HG02840 (cell line): ENCODE measurements at regions not wholly inside any gene's neighbourhood (a gene's known extent, or its start where the extent isn't known, plus 50 kb on each side); places are given as distances from the start of the nearest gene placed in this dataset.

Experiments
- ATAC-seq: cut with Tn5 transposase; IDR thresholded peaks from one replicate; pipeline ENCODE4 v1.9.1; 2021; ENCODE audit warnings: mild to moderate bottlenecking, moderate library complexity, moderate number of reproducible peaks; ENCODE audit not compliant: unreplicated experiment, low FRiP score

DNA sequence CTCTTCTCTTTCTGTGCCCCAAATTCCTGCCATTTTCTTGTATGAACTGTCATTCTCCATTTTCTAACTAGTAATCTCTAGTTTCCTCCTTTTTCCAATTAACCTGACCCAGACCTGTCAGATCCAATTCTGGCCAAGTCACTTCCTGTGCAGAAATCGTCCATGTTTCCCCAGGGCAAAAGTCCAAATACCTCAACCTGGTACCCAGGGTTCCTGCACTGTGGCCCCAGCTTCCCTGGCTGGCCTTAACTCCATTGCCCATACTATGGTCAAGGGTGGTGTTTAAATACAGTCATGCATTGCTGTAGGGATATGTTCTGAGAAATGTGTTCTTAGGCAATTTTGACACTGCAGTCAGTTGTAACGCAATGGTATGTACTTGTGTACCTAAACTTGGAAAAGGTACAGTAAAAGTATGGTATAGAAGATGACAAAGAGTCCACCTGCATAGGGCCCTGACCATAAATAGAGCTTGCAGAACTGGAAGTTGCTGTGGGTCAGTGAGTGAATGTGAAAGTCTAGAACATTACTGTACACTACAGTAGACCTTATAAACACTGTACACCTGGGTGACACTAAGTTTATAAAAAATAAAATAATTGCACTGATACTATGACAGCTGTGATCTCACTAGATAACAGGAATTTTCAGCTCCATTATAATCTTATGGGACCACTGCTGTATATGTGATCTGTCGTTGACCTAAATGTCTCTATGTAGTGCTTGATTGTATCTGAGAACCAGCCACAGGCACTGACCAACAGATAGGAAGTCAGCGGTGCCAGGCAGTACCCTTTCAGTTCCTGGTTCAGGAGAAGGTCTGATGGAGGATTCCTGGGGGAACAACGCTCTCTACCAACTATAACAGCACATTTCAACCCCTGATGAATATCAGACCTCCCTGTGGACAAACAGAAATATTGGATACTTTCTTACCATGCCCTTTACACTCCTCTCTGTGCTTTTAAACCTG, 336.1 kb upstream of the PROK2 start:
- ATAC-seq: peak; percentile 61

DNA sequence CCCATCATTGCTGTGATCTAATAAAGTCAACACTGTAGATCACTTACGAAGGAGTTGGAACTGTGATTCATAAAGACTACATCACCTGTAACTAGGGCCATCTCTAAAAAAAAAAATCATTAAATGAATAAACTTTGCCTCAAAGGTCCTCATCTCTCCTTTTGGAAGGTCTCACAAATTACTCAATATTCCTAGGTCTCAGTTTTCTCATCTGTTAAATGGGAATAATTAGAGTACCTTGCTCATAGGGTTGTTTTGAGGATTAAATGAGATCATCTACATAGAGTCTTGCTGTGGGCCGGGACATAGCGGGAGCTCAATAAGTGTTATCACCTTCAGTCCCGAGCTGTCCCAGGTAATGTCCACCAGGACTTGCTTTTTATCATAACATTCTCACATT, 335.1 kb upstream of the PROK2 start:
- no peak for ATAC-seq

DNA sequence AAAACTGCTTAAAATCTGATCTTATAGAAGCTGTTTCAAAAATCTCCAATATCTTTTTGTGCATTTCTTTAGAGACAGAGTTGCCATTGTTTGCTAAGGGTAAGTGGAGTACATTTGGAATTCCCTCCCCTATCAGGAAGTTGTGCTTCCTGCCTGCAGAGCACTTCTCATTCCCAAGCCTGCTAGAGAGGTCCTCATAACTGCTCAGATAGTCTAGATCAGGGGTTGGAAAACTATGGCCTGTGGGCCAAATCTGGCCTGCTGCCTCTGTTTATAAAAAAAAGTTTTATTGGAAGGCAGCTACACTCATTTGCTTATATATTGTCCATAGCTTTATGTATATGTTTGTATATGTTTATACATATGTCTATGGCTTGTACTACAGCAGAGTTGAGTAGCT, 333.7 kb upstream of the PROK2 start:
- no peak for ATAC-seq

DNA sequence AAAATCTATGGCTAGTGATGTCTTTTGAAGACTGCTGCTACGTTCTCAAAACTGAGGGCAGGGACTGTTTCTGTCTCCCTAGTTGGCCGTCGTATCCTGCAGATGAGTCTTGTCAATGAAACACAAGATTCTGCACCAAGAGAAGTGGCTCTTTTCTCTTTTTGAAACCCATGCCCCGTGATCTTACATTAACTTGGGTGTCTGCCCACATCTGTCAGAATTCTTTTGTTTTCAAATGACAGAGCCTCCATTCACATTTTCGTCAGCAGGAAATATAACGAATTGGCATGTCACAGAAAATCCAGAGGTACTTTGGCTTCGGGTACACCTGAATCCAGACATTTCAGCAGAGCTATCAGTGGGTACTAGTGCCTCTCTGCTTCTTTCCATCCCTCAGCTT, 331.3 kb upstream of the PROK2 start:
- no peak for ATAC-seq

DNA sequence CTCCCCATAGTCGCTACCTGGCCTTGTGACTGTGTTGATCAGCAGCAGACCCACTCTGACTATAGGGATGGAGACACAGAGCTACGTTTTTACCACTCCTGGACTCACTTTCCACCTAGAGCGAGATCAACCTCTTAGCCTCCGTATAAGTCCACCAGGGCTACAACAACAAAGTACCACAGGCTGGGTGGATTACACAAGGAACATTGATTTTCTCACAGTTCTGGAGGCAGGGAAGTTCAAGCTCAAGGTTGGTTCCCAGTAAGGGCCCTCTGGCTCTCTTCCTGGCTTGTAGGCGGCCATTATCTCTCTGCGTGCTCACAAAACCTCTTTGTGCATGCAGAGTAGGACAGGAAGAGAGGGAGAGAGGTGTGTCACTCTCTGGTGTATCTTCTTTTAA, 330.4 kb upstream of the PROK2 start:
- no peak for ATAC-seq

DNA sequence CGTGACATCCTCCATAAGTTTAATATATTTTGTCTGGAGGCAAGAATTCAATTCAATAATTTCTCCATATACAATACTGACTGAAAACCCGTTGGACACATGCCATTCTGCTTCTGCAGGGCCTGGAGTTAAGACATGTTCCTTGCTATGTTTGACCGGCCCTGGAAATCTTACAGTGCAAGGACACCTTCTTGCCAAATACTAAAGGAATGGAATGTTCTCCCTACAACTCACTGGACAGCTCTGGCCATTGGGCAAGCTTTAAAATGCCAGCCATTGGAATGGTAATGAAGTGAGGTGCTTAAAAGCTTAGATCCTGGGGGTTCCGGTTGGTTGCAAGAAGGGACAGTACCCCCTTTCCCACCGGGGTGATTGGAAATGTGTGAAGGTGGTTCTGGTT, 329.8 kb upstream of the PROK2 start:
- no peak for ATAC-seq

DNA sequence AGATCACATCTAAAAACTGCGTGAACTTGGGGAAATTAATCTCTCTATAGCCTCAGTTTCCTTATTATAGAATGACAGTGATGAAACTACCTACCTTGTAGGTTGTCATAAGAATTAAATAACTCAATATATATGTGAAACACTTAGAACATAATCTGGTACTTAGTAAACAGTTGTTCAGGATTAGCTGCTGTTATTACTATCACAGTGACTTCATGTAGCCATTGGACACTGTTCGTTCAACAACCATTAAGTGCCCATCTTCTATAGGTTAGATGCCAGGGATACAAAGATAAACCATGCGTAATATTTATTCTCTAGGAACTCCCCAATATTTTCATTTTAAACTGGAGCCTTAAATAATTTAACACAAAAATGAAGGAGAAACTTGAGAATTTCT, 329.0 kb upstream of the PROK2 start:
- no peak for ATAC-seq

DNA sequence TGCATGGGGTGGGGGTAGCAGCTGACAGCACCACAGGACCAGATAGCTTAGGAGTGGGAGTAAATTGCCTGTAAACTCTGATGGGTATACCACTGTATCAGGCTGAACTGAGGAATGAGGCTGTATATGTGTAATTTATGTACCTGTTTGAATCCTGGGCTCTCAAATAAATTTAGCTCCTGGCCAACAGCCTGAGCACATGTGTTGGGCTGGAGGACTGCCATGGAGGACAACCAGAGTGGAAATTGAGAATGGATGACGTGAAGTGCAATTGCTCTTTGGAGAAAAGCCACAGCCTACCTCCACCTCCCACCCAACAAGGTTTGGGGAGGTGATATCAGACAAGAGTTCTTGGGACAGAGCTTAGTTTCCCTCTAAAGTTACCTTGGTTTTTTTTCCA, 328.6 kb upstream of the PROK2 start:
- ATAC-seq: no peak

DNA sequence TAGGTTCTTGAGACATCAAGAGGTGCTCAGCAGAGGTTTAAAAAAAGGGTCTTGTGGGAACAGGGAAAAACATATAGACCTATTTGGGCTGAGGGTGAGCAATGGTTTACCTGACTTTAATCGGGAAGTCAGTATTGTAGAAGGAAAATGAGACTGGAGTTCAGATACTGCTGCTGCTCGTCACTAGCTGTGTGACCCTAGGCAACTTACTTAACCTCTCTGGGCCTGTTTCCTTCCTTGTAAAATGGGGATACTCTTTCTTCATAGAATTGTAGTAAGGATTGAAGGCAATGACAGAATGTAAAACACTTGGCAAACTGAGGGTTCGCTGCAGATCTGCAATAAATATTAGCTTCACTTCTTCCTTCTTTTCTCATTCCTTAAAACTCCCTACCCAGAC, 327.5 kb upstream of the PROK2 start:
- no peak for ATAC-seq

DNA sequence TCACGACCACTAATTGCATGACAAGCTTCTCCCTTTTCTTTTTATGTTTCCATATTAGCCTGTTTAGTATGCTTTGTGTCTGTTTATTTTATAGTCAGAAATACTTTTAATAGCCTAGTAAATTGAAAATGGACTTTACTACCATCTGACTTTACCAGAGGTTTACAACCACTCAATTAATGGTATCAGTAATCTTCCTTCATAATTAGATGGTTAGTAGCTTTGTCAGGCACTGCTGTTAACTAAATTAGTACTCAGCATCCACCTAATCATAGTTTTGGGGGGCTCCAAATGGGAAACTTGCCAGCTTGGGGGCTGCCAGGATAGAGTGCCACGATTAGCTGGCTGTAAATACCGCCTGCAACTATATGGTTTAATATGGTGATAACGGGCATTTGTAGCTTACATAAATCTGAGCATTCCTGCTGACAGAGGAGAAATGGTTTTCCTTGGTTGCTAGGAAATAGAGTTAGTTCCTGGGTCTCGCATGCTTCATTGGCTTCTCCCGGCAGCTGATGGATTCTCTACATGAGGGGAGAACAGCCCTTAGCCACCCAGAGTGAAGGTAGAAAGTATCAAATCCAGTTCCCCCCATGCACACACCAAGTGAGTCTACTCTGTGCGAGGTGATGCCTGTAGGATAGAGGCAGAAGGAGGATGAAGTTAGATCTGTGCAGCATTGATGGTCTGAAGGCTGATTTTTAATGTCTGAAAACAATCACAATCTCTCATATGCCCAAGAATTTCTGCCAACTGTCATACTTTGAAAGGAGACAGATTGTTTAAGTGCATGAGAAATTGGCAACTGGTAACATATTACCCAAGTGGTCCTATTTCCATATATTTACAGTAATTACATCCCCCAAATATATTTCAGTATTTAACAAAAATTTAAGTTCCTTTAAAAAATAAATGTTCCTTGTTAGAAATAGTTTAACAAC, 326.6 kb upstream of the PROK2 start:
- ATAC-seq: no peak

DNA sequence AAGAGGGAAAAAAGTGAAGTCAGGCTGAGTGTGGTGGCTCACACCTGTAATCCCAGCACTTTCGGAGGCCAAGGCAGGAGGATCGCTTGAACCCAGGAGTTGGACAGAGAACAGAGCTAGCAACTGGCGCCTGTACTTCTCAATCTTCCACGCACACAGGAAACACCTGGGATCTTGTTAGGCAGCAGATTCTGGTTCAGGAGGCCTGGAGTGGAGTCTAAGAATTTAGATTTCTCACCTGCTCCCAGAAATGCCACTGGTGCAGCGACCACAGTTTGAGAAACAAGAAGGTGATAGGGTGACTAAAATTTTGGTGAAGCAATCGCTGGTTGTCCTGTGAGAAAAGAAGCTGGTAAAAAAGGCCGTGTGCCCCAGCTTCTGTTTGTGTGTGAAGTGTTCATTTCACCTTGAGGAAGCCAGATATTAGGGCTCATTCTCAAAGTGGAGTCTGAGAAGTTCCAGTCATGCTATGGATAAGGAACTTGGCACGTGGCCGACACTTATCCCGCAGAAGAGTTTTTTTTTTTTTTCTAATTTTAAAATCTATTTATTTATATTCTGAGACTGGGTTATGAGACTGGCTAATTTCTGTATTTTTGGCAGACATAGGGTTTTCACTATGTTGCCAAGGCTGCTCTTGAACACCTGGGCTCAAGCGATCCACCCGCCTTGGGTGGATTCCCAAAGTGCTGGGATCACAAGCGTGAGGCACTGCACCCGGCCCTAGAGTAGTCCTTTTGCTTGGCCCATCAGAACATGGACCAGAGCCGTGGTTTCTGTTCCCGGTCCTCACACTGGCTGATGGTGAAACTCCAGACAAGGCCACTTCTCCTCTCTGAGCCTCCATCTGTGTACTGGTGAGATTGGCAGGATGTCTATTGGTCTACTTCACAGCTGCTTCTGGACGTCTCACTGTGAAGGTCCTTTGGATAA, 324.6 kb upstream of the PROK2 start:
- ATAC-seq: no peak

DNA sequence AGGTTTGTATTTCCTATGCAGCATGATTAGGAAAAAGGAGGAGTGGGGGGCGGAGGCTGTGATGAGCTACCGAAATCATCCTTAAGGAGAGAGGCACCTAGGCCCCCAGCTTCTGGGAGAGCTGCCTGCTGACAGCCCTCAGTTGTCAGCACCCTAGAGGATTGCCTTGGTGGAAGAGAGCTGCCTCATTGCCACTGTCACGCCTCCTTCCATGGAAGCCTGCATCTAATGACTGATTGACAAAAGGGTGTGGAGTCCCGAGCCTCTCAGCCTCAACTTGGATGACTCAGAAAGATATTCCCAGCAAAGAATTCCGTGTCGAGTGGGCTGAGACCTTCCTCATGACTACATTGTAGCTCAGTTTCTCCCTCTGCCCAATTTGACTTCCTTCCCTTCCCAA, 320.4 kb upstream of the PROK2 start:
- ATAC-seq: no peak

DNA sequence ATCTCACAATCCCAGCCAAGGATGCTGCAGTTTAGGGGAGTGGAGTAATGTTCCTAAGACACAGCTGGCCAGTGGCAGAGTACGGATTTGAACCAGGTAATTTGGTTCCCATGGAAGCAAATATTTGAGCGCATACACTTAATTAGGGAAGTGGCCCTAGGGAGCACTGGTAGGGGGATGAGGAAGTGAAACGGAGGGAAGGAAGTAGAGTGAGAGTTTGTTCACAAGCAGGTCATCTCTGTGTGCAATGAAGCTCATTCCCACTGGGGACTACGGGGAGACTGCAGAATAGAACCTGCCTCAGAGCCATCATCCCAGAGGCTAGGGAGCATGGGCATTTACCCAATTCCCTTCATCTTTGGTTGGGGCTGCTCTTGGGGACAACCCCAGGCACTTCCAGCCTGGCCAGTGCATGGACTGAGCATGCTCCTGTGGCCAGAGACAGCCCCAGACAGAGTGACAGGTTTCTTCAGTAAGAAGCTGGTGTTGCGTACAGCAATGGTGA, 317.2 kb upstream of the PROK2 start:
- ATAC-seq: peak; percentile 58

DNA sequence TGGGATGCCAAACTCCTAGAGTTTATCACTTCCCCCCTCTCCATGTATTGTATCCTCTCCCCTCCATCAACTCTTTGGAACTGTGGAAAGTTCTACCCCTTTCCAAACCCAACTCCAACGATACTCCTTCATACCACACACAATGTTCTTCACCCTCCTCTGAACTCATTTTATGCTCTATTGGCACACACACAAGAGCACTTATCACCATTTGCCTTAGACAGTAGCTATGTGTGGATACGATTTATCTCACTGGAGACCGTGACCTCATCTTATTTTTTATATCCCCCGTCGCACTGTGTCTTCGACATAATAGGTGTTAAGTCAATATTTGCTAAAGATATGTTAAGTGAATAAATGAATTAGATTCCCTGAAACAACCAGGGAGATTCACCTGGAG, 316.5 kb upstream of the PROK2 start:
- no peak for ATAC-seq

DNA sequence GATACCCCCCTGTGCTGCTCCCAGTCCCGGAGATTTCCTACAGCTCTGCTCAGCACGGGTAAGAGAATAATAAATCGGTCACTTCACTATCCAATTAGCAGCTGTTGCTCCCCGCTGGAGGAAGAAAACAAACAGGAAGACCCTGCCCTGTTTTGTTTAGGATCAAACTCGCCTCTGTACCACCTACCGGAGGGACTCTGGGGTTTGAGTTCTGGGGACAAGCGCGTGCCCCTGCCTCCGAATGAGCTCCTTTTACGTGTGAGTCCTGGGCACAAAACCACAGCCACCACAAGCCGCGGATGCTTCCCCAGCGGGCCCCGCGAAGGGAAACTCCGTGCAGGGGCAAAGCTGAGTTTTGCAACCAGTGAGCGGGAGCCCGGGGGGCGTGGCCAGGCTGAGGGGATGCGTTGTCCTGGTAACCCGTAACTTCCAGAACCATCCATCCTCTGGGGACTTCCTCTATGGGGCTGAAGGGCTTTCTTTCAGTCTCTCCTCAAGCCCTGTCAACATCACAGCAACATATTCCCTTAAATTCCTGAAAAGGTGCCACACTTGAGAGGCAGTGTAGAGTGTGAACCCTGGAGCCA, 315.7 kb upstream of the PROK2 start:
- peak; percentile 57 for ATAC-seq

DNA sequence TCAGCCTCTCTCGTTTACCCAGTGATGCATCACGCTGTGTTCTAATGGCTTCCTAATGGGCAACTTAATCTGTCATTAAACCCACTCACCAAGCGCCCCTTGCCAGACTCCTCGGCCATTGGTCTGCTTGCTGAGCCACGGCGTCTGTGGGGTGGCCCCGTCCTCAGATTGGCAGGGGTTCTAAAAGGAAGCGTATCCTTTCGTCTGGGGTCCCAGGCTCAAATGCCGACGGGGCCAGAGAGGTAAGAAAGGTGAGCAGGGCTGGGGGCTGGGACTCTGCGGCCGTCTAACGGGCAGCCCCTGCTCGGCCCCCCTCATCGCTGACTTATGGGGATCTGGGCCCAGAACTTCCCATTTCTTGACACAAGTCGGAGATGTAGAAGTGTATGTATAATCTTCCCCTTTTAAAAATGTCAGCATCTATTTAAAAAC, 315.1 kb upstream of the PROK2 start:
- no peak for ATAC-seq

DNA sequence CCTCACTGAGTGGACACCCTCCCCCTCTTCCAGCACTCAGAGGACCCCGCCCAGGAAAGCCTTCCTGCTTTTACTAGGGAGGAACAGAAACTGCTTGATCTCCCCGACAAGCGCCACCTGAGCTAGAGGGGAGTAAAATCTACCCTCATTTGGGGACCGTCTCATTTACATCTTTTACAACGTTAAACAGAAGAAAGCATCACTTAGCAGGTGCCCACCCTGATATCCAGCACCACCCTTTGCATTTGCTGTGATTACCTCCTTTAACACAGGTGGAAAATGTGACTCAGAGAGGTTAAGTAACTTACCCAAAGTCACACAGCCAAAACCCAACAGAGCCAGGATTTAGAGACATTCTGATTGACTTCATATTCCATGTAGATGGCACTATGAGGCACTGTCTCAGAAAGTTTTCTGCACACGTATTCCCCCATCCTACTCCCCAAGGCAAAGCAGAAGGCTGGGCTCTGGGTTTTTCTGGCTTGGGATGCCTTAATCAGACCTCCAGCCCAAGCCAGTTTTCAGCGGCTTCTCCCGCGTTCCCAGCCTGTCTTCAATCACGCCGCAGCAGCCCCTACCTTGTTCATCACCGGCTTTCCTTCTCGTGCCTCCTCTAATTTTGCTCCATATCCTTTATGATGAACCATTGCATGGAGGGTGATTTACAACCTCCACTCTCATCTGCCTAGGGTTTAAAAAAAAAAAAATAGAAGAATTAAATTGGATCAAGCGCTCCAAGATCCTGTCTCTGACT, 314.6 kb upstream of the PROK2 start:
- ATAC-seq: no peak

DNA sequence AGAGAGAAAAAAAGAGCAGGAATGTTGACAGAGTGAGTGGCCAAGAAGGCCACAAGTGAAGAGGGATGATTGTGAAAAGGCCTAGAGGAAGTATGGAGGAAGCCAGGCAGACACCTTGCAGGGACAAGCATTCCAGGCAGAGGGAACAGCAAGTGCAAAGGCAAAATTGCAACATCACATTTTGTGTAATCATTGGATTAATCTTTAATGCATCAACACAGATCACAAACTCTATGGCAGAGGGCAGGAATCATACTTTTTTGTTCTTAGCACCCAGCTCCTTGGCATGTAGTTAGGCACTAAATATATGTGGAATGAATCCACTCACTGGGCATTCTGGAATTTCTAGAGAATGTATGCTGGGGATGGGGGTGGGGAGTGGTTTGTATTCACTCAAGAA, 312.1 kb upstream of the PROK2 start:
- no peak for ATAC-seq

DNA sequence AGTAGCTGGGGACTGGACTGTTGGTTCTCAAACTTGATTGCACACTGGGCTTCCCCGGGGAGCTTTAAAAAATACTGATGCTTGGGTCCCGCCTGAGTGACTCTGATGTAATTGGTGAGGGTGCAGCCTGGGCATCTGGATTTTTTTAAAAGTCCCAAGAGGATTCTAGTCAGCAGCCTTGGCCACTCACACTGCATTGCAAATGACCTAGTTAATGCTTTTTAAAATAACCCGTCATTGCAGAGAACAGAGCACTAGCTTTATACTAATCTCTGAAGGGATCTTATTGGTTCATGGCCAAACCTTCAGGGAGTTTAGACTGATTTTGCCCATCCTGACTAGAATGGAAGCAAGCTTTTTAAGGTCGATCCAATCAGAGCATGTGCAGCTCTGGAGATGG, 310.6 kb upstream of the PROK2 start:
- ATAC-seq: no peak
